ENCODE measurements at regions not wholly inside any gene's neighbourhood (a gene's known extent, or its start where the extent isn't known, plus 50 kb on each side); places are given as distances from the start of the nearest gene placed in this dataset.

GRCh38 chr13:99864627-99864990 lies 107.0 kb downstream of the ZIC5 start:
- in situ Hi-C loops (cut with MboI; ENCODE audit: low sequenced_read_pairs), result no loop called here

GRCh38 chr13:99863789-99864626 lies 107.6 kb downstream of the ZIC5 start:
- in situ Hi-C loops (cut with MboI; ENCODE audit: low sequenced_read_pairs), result no loop called here

- in situ Hi-C loops (cut with MboI; ENCODE audit: low sequenced_read_pairs), result no loop called here
These were observed 109.3 kb downstream of the ZIC5 start for GRCh38 chr13:99862244-99862643.

DNA sequence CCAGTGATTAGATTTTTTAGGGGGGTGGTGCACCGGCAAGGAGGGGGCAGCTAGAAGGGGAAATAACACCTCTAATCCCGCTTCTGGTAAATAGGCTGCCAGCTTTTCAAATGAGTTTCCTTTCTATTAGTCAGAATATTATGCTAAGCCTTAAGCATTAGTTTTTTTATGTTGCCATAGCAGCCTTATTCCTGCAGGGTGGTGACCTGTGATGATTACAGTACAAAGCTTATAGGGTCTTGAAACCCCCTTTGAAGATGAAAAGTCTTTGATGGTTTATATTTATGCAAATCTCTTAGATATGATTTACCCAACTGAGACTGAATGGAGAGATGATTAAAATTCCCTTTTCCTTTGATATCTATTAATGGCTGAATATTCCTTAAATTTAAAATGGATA lies 109.8 kb downstream of the ZIC5 start:
- in situ Hi-C loops (cut with MboI; ENCODE audit: low sequenced_read_pairs), result no loop called here

GRCh38 chr13:99860745-99861144 lies 110.8 kb downstream of the ZIC5 start:
- in situ Hi-C loops (cut with MboI; ENCODE audit: low sequenced_read_pairs), result no loop called here

GRCh38 chr13:99859178-99860177 lies 112.1 kb downstream of the ZIC5 start:
- in situ Hi-C loops (cut with MboI; ENCODE audit: low sequenced_read_pairs), result no loop called here

DNA sequence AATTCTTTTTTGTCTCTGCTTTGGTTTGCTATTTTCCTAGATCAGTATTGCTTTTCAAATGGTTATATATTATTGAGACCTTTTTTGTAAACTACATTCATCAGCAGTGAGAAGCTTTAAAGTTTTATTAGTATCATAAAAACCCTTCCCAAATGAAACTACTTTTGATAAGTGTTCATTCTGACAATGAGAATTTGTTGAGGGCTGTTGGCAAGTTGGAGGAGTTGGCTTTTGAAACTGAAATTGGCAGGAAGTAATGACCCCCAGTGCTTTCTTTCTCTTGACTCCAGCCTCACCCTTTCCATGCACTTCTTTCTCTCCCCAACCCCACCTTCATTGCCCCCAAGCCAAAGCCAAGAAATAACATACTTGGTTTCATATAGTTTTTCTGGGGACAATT lies 113.8 kb downstream of the ZIC5 start:
- in situ Hi-C loops (cut with MboI; ENCODE audit: low sequenced_read_pairs), result no loop called here

GRCh38 chr13:99855526-99856420 lies 115.8 kb downstream of the ZIC5 start:
- in situ Hi-C loops (cut with MboI; ENCODE audit: low sequenced_read_pairs), result no loop called here

DNA sequence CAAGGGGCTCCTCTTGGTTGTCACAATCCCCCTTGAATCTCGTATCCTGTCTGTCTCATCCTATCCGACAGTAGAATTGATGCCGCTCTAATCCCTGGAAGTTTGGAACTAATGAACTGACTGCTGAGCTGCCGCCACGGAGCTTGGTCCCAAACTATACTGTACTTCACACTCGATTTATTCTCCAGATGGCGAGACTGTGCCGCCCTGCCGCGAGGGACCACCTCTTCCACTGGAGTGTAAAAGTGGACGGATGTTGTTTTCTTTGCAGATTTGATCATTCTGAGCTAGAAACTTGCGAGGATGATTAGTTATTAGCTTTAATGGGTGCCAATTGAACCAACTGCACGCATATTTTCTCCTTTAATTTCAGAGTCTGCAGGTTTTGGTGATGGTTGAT lies 117.2 kb downstream of the ZIC5 start:
- in situ Hi-C loops (cut with MboI; ENCODE audit: low sequenced_read_pairs), result no loop called here

DNA sequence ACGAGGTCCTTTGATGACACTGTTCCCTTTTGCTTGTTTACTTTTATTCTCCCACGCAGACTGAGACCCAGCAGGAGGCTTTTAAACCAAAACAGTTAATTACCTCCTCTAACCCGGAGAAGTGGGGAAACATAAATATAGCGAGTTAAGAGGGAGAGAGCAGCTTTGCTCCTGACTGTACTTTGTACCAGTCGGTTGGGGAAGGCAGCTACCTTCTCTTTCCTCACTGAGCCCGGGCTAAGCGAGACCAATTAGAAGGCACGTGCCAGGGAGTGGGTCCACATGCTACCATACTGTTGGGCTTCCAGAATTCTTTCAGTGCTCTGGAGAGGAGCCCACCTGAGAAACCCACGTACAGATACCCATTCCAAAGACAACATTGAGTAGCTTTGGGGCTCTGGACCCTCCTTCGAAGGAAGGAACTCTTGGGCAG lies 124.2 kb downstream of the ZIC5 start:
- in situ Hi-C loops (cut with MboI; ENCODE audit: low sequenced_read_pairs), result no loop called here

DNA sequence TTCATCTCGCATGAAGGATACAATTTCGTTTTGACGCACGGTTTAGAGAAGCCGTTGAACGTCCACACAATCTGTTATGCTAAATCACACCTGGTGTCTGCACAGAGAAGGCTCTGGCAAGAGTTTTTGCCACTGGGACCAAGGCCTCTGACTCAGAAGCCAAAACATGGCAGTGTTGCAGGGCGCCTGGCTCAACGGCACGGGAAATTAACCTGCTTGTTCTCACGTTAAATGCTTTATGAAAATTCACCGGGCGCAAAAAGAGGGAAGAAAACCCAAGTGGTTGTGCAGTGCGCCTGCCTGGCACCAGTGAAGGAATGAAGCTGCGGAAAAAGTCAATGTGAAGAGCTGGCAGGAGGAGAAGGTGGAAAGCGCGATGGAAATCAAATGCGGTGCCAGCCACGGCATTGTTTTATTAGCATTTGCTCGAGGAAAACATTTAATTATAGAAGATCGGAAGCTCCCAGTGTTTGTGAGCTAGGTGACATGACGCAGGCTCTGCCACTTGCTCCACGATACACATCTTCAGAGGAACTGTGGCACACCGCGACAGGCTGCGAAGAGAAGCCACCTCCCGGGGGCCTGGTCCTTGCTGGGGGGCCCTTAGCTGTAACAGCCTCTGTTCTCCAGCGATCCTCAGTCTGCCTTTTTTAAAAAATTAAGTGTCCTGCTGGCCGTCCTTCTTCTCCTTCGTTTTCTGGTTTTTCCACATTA lies 126.2 kb downstream of the ZIC5 start:
- in situ Hi-C loops (cut with MboI; ENCODE audit: low sequenced_read_pairs), result no loop called here

DNA sequence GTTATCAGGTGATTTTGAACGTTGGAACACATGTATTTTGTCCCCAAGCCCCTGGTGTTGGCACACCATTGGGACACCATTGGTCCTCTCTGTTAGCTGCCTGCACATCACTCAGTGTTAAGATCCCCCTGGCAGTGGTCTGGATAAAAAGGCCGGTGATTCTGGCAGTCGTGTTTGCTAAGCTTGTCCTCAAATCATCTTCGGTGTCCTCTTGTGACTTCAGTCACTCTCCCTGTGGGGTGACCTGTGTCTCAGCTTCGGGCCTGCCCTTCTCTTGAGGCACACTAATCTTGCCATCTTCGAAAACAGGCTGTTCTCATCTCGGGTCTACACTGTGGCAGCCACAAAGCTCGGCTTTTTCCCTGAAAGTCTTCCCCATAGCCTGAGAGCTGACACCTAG lies 127.1 kb downstream of the ZIC5 start:
- in situ Hi-C loops (cut with MboI; ENCODE audit: low sequenced_read_pairs), result no loop called here

- in situ Hi-C loops (cut with MboI; ENCODE audit: low sequenced_read_pairs), result no loop called here
These were observed 127.7 kb downstream of the ZIC5 start for GRCh38 chr13:99843872-99844271.

GRCh38 chr13:99842405-99842804 lies 129.2 kb downstream of the ZIC5 start:
- in situ Hi-C loops (cut with MboI; ENCODE audit: low sequenced_read_pairs), result no loop called here

GRCh38 chr13:99836291-99836690 lies 135.3 kb downstream of the ZIC5 start:
- in situ Hi-C loops (cut with MboI; ENCODE audit: low sequenced_read_pairs), result no loop called here

- in situ Hi-C loops (cut with MboI; ENCODE audit: low sequenced_read_pairs), result no loop called here
These were observed 136.1 kb downstream of the ZIC5 start for GRCh38 chr13:99835442-99835841.

DNA sequence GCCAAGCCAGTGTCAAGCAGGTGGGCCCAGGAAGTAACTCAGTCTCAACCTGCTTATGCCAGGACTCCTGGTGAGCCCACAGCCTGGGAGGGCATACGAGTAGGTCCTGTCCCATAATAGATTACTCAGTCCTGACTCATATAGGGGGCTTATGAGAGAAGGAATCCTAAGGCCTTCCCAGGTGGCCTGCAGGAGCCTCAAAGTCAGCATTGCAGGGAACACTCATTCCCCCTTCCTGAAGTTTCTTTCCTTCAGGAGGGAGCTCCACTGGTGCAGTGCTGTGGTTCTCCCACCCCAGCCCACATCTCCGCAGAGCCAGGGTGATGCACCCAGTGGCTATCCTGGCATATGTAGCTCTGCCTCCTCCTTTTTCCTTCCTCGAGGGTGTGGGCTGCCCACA lies 137.3 kb downstream of the ZIC5 start:
- in situ Hi-C loops (cut with MboI; ENCODE audit: low sequenced_read_pairs), result no loop called here

- in situ Hi-C loops (cut with MboI; ENCODE audit: low sequenced_read_pairs), result no loop called here
These were observed 139.2 kb downstream of the ZIC5 start for GRCh38 chr13:99832347-99832746.

GRCh38 chr13:99830931-99831330 lies 140.6 kb downstream of the ZIC5 start:
- in situ Hi-C loops (cut with MboI; ENCODE audit: low sequenced_read_pairs), result no loop called here

DNA sequence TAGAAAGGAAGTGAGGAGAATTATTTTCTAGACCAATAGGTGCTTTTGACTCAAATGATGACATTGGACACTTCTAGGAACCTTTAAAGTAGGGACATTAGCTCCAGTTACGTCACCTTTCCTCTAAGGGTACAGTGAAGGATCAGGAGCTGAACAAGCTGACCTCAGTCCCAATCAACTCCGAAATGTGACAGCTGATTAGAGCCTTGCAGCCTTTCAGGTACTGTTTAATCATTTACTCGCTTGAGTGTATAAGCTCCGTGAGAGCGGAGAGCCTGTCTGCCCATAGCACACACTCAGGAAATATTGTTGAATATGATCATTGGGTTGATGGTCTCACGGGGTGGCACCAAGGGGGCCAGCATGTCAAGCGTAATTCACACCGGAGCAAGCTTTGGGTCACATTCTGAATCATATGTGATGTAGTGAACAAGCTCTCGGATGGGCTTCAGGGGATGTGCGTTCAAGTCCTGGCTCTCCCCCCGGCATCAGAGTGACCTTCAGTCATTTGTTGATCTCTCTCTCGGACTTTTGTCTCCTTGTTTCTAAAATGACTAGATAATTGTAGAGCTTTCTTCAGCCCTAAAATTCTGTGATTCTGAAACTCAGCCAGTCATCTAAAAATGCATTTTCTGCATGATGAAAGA lies 141.9 kb downstream of the ZIC5 start:
- in situ Hi-C loops (cut with MboI; ENCODE audit: low sequenced_read_pairs), result no loop called here
